Endothelial cell of umbilical vein (primary cell): ENCODE measurements at regions not wholly inside any gene's neighbourhood (a gene's known extent, or its start where the extent isn't known, plus 50 kb on each side); places are given as distances from the start of the nearest gene placed in this dataset.

Experiments
- BruUV-seq: library from RNA; stranded (reverse); fragments of 400-500 nt; replicated peaks from 2 replicates; lab custom pipeline; 2021; lab: Mats Ljungman, UMichigan
- CTCF ChIA-PET: fragments of 300-600, 350-600 bp; sonication (Branson Sonifier 250); formaldehyde crosslinking; loops from one replicate; lab custom pipeline; 2021; ENCODE audit warnings: antibody characterized with exemption, inconsistent platforms; lab: Charles Lee
- POLR2A ChIA-PET: fragments of 300-600, 350-600 bp; sonication (Branson Sonifier 250); formaldehyde crosslinking; loops from one replicate; lab custom pipeline; 2021; ENCODE audit warnings: antibody characterized with exemption, inconsistent platforms; lab: Charles Lee
- DNase-seq: peaks from one replicate; pipeline ENCODE4 v3.0.0-alpha.2; 2011; ENCODE audit warnings: low read depth, low spot score
- FAIRE-seq: peaks from 2 replicates; lab custom pipeline; 2011; peaks lifted over from hg19 to GRCh38; lab: Jason Lieb, UNC
- H2AFZ ChIP-seq: 2 replicates; pipeline ENCODE4 v1.6.0; 2012; ENCODE audit warnings: low read depth, low read length, control low read depth, inconsistent platforms
- H3K27ac ChIP-seq: 2 replicates; pipeline ENCODE4 v1.5.1; 2011; ENCODE audit warnings: low read depth, mild to moderate bottlenecking, control low read depth, low read length, moderate library complexity; ENCODE audit not compliant: insufficient read depth
- H3K27me3 ChIP-seq, 2 experiments: 2 replicates each; pipeline versions ENCODE4 v1.6.0 to v1.6.1; 2011; ENCODE audit warnings: low read length in 2 of 2, mixed read lengths in 1 of 2; ENCODE audit not compliant: control insufficient read depth in 2 of 2, insufficient read depth in 2 of 2
- H3K36me3 ChIP-seq, 2 experiments: 2 replicates in 1 of 2; 3 replicates in 1 of 2; pipeline ENCODE4 v1.5.1; 2011; ENCODE audit warnings: low read length in 2 of 2, mild to moderate bottlenecking in 1 of 2, moderate library complexity in 1 of 2; ENCODE audit not compliant: control insufficient read depth in 2 of 2, insufficient read depth in 2 of 2; ENCODE audit errors: extremely low read depth in 1 of 2
- H3K4me1 ChIP-seq: 3 replicates; pipeline ENCODE4 v1.5.1; 2011; ENCODE audit warnings: mild to moderate bottlenecking, low read length; ENCODE audit not compliant: control insufficient read depth, insufficient read depth; ENCODE audit errors: extremely low read depth
- H3K4me2 ChIP-seq: 2 replicates; pipeline ENCODE4 v1.6.1; 2011; ENCODE audit warnings: low read length, control low read depth, mixed read lengths; ENCODE audit not compliant: insufficient read depth
- H3K4me3 ChIP-seq, 3 experiments: fragments of 200-600 bp in 1 of 3; sonication (generic), shearing (Covaris generic) in 1 of 3; replicated peaks in 1 of 3; 2 replicates each; pipeline ENCODE4 v1.5.1; 2011 to 2016; ENCODE audit warnings: control low read depth in 3 of 3, low read length in 3 of 3, mild to moderate bottlenecking in 2 of 3, inconsistent platforms in 1 of 3, low read depth in 1 of 3, moderate library complexity in 1 of 3; ENCODE audit not compliant: insufficient read depth in 1 of 3
- H3K79me2 ChIP-seq: 2 replicates; pipeline ENCODE4 v1.6.0; 2012; ENCODE audit warnings: low read length, inconsistent platforms; ENCODE audit not compliant: control insufficient read depth, insufficient read depth
- H3K9ac ChIP-seq: replicated peaks from 2 replicates; pipeline ENCODE3; 2011; ENCODE audit warnings: low read length, control low read depth; ENCODE audit not compliant: insufficient read depth; ENCODE audit errors: extremely low read depth
- H3K9me1 ChIP-seq: replicated peaks from 3 replicates; pipeline ENCODE4 v1.6.0; 2011; ENCODE audit warnings: mild to moderate bottlenecking, low read length; ENCODE audit not compliant: control insufficient read depth, insufficient read depth; ENCODE audit errors: extremely low read depth
- H3K9me3 ChIP-seq: replicated peaks from 2 replicates; pipeline ENCODE4 v1.5.1; 2012; ENCODE audit warnings: low read length, inconsistent platforms; ENCODE audit not compliant: control insufficient read depth, insufficient read depth
- H4K20me1 ChIP-seq: replicated peaks from 2 replicates; pipeline ENCODE3; 2011; ENCODE audit warnings: mild to moderate bottlenecking, low read length; ENCODE audit not compliant: control insufficient read depth, insufficient read depth; ENCODE audit errors: extremely low read depth
- CTCF ChIP-seq, 2 donors: IDR thresholded peaks; 1 replicate in 1 of 2; 2 replicates in 1 of 2; pipeline ENCODE4 v1.5.1; 2011; ENCODE audit warnings: low read length in 2 of 2, mild to moderate bottlenecking in 2 of 2, moderate library complexity in 2 of 2, control low read depth in 1 of 2, inconsistent platforms in 1 of 2, low read depth in 1 of 2; ENCODE audit not compliant: insufficient read depth in 1 of 2; ENCODE audit errors: extremely low read depth in 1 of 2
- EZH2 ChIP-seq: IDR thresholded peaks from 2 replicates; pipeline ENCODE4 v1.6.1; 2012; ENCODE audit warnings: borderline replicate concordance, low read depth, mild to moderate bottlenecking, moderate library complexity, low read length, inconsistent platforms; ENCODE audit not compliant: severe bottlenecking
- FOS ChIP-seq: IDR thresholded peaks from 2 replicates; pipeline ENCODE4 v1.6.1; 2011; ENCODE audit warnings: mild to moderate bottlenecking, low read length, moderate library complexity, borderline replicate concordance; ENCODE audit not compliant: insufficient read depth
- GATA2 ChIP-seq: IDR thresholded peaks from 2 replicates; pipeline ENCODE4 v1.7.0; 2011; ENCODE audit warnings: low read depth, mild to moderate bottlenecking, moderate library complexity, mixed read lengths, low read length; ENCODE audit not compliant: insufficient read length, insufficient read depth
- JUN ChIP-seq: IDR thresholded peaks from 2 replicates; pipeline ENCODE4 v1.6.1; 2011; ENCODE audit warnings: borderline replicate concordance, low read depth; ENCODE audit not compliant: insufficient read length, insufficient read depth
- MAX ChIP-seq: IDR thresholded peaks from 2 replicates; pipeline ENCODE4 v1.6.1; 2011; ENCODE audit not compliant: insufficient read depth, insufficient read length
- MYC ChIP-seq: IDR thresholded peaks from one replicate; pipeline ENCODE4 v1.6.1; 2011; ENCODE audit warnings: mild to moderate bottlenecking, low read depth, low read length
- POLR2A ChIP-seq: IDR thresholded peaks from 2 replicates; pipeline ENCODE4 v1.6.1; 2012; ENCODE audit warnings: low read depth, mild to moderate bottlenecking, control low read depth, low read length
- POLR2AphosphoS5 ChIP-seq: IDR thresholded peaks from 2 replicates; pipeline ENCODE4 v1.6.1; 2012; ENCODE audit warnings: low read depth, mild to moderate bottlenecking, control low read depth, low read length, moderate library complexity; ENCODE audit not compliant: insufficient read depth
- dilution Hi-C: fragments of 300-500 bp; cut with MboI; formaldehyde crosslinking; loops from one replicate; pipeline ENCODE4 v1.15.0; 2019; ENCODE audit warnings: low sequenced_read_pairs; ENCODE audit not compliant: extremely low pct_ligation_motif_present
- intact Hi-C: fragments of 100-400 bp; cut with micrococcal nuclease; formaldehyde crosslinking; loops from one replicate; pipeline ENCODE4 v1.10.0; 2022

GRCh38 chr2:162934191-162934590 lies 95.6 kb upstream of the KCNH7 start:
- no peaks in the 10 kb centered on the region for H4K20me1 ChIP-seq
- POLR2A ChIA-PET = no interaction called here
- H3K4me1 ChIP-seq = no peaks in the 10 kb centered on the region
- H3K4me2 ChIP-seq = no peak overlapping the region
- H3K9ac ChIP-seq = no peak overlapping the region
- dilution Hi-C loops = no loop called here
- DNase-seq = no peak
- no peak for FAIRE-seq
- H3K27me3 ChIP-seq = no peaks in the 10 kb centered on the region
- H2AFZ ChIP-seq = no peak overlapping the region
- no peaks in the 10 kb centered on the region for H3K9me3 ChIP-seq
- intact Hi-C loops = no loop called here
- TF ChIP-seq JUN = no peak
- no peak for TF ChIP-seq POLR2A
- TF ChIP-seq POLR2AphosphoS5 = no peak
- no peak for TF ChIP-seq FOS
- no peak for TF ChIP-seq MYC
- TF ChIP-seq EZH2 = no peak
- no peak for TF ChIP-seq MAX
- TF ChIP-seq GATA2 = no peak
- no peak for TF ChIP-seq CTCF (IDR thresholded peaks at IDR 0.05; ENCODE audit: extremely low read depth in 1 of 2, insufficient read depth in 1 of 2, low read depth in 1 of 2, low read length in 2 of 2)
- no TSS peak for BruUV-seq
- no peak overlapping the region for H3K4me3 ChIP-seq
- H3K79me2 ChIP-seq = no peaks in the 10 kb centered on the region
- CTCF ChIA-PET = no interaction called here
- H3K27ac ChIP-seq = no peak overlapping the region
- H3K36me3 ChIP-seq = no peaks in the 10 kb centered on the region
- no peaks in the 10 kb centered on the region for H3K9me1 ChIP-seq
